ENCODE measurements at regions not wholly inside any gene's neighbourhood (a gene's known extent, or its start where the extent isn't known, plus 50 kb on each side); places are given as distances from the start of the nearest gene placed in this dataset.
"Not testable (repeated sequence)": the region's sequence is repeated elsewhere in the genome, so short reads cannot be mapped to it uniquely, and the experiment has no call there.

DNA sequence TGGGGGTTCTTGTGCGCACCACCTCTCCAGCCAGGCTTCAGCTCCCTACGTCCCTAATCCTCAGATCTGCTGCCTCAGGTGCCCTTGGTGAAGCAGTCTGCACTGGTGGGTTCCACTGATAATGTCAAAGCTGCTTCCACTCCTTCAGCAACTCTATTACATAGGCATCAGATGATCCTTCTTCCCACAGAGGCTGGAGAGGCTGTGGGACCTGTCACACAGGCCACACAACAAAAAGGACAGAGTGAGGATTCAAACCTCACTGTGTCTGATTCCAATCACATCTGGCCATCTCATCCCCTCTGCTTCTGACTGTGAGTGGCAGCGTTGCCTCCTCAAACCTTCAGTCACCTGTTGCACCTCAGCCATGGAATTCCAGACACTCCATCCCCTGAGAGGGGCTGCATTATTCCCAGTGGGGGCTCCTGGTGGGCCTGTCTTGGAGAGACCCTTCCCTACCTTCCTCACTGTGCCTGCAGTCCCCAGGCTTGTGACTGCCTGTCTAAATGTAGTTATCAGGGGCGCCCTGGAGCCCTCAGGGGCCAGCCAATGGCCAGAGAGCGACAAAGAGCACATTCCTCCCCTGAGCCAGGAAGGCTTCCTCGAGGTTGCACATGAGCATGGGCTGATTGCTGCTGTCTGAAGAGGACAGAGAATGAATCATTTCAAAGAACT is 211.4 kb upstream of the ECI2 start:
- no peak for DNase-seq

DNA sequence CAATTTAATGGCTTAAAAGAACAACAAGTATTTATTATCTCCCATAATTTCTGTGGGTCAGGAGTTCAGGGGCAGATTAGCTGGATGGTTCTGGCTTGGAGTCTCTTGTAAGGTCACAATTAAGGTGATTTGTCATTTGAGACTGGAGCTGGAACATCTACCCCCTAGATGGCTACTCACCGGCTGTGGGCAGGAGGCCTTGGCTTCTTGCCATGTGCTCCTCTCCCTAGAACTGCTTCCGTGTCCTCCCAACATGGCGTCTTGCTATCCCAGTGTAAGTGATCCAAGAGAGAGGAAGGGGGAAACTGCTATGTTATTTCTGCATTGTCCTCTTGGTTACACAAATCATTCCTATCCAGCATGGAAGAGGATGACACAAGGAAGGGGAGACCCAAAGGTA is 210.2 kb upstream of the ECI2 start:
- DNase-seq, result no peak

DNA sequence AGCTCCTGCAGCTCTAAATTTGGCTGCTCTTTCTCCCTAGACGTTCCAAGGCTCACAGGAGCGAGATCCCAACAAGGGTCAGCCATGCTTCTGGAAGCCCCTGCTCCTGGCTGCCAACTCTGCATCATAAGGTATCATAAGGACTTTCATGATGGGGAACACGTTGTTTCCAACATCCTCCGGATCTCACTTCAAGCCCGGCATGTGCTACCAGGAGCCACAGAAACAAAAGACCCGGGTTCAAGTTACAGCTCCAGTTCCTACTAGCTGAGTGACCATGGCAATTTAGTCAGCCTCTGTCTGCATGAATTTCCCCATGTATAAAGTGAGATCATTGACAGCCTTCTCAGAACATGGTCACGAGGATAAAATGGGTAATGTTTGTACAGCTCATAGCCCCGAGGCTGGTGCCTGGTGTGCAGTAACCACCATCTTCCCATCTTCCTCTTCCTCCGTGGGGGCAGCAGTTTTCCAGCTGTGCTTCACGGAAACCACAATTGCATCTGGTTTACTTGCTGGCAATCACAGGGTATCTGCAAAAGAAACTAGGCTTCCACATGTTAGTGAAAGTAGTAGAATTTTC is 209.0 kb upstream of the ECI2 start:
- DNase-seq, result no peak

- no peak for DNase-seq
Measured at GRCh38 chr6:4342407-4343137, 207.2 kb upstream of the ECI2 start.

DNA sequence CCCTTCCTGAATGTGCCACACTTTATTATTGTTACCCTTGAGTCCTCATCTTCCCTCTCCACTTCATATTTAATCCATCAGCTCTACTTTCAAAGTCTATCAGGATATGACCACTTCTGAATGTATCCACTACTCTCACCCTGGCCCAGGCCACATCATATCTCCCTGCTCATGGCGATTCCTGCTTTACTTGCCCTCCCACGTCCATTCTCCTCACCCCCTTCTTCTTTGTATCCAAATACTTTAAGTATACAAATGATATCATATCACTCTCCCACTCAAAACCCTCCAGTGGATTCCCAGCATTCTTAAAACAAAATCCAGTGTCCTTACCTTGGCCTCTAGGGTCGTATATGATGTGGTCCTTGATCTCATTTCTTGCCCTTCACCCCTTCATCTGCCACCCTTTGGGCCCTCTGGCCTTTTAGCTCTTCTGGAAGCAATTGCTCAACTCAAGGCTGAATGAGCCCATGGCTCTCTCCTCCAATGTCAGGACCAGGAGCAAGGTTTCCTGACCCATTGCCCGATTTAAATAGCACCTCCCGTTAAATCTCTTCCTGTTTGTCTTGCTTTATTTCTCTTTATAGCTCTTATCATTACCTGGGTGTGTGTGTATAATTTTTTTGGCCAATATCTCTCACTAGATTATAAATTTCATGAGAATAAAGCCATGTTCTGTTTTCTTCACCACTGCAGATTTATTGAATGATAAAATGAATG is 205.9 kb upstream of the ECI2 start:
- DNase-seq, result no peak

GRCh38 chr6:4340544-4340943 is 205.2 kb upstream of the ECI2 start:
- DNase-seq, result no peak

GRCh38 chr6:4338884-4339283 is 203.5 kb upstream of the ECI2 start:
- DNase-seq, result no peak

GRCh38 chr6:4336778-4337442 is 201.5 kb upstream of the ECI2 start:
- no peak for DNase-seq

- DNase-seq, result no peak
Measured at GRCh38 chr6:4336084-4336483, 200.7 kb upstream of the ECI2 start.

DNA sequence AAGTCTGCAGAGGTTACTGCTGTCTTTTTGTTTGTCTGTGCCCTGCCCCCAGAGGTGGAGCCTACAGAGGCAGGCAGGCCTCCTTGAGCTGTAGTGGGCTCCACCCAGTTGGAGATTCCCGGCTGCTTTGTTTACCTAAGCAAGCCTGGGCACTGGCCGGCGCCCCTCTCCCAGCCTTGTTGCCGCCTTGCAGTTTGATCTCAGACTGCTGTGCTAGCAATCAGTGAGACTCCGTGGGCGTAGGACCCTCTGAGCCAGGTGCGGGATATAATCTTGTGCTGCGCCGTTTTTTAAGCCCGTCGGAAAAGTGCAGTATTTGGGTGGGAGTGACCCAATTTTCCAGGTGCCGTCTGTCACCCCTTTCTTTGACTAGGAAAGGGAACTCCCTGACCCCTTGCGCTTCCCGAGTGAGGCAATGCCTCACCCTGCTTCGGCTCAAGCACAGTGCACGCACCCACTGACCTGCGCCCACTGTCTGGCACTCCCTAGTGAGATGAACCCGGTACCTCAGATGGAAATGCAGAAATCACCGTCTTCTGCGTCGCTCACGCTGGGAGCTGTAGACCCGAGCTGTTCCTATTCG is 198.9 kb upstream of the ECI2 start:
- DNase-seq, result not testable (repeated sequence)

DNA sequence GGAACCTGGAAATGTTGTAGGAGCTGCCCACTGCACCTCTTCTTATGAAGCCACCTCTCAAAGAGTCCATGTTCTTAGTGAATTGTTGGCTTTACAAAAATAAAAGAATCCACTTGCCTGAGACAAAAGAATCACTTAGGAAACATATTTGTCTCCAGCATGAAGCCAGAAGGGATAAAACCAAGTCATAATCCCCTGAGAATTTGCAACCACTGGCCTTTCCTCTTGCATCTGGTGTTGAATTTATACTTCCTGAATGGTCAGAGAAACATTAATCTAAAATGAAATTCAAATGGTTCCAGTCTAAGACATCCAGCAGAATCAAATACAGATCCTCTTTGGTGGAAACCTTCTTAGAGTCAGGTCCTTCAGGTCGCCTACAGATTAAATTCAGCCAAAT is 192.5 kb upstream of the ECI2 start:
- DNase-seq, result no peak

DNA sequence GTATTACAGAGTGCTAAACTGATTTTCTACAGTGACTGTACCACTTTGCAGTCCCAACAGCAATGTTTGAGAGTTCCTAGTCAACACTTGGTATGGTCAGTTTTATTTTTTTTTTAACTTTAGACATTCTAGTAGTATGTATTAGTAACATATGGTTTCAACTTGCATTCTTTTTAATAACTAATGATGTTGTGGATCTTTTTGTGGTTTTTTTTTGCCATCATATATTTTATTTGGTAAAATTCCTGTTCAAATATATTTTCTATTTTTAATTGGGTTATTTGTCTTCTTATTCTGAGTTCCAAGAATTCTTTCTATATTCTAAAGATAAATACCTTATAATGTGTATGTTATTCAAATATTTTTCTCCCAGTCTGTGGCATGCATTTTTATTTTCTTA is 189.4 kb upstream of the ECI2 start:
- DNase-seq, result no peak

GRCh38 chr6:4323322-4323721 is 187.9 kb upstream of the ECI2 start:
- DNase-seq, result no peak

- no peak for DNase-seq
Measured at GRCh38 chr6:4322846-4323309, 187.5 kb upstream of the ECI2 start.

GRCh38 chr6:4322134-4322845 is 186.9 kb upstream of the ECI2 start:
- no peak for DNase-seq

- no peak for DNase-seq
Measured at GRCh38 chr6:4320860-4321259, 185.5 kb upstream of the ECI2 start.

DNA sequence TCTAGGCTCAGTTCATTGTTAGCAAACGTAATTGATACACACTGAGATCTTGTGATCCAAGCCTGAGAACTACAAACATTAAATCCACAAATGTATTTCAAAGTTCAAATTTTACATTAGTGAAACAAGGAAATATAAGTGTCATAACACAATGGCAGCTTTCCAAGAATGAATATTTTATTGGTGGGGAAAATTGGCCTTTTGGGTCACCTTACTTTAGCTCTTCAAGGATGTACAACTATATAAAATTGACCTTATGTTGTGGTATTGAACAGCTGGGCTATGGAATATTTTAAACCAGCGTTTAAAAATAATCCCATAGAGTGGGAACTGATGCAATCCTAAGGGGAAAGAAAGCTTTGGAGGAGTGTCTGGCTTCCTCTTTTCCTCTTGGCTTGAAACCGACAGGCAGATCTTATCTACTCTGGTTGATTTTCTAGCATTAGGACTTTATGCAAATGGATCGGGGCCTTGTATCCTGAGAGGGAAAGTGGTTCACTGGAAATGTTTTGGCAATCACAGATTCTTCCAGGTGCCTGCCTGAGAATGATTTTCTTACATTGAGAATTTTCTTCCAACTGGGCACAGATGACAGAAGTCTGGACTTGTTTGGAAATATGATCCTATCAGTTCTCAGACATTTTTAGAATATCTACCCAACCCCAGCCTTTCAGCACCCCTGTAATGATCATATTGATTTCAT is 184.8 kb upstream of the ECI2 start:
- DNase-seq, result no peak

DNA sequence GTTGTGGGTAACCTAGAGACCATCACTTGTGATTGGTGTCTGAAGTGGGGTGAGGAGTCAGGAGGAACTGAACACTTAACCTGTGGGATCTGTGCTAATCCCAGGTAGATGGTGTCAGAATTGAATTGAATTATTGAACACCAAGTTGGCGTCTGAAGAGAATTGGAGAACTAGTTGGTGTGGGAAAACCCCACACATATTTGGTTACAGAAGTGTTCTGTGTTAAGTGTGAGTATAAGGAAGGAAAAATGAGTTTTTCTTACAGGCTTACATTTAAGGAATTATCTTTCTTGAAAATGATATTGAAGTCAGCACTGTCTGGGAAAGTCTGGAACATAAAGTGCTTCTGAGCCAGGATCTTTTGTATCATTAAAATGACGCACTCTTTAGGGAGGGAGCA is 182.9 kb upstream of the ECI2 start:
- DNase-seq, result no peak

DNA sequence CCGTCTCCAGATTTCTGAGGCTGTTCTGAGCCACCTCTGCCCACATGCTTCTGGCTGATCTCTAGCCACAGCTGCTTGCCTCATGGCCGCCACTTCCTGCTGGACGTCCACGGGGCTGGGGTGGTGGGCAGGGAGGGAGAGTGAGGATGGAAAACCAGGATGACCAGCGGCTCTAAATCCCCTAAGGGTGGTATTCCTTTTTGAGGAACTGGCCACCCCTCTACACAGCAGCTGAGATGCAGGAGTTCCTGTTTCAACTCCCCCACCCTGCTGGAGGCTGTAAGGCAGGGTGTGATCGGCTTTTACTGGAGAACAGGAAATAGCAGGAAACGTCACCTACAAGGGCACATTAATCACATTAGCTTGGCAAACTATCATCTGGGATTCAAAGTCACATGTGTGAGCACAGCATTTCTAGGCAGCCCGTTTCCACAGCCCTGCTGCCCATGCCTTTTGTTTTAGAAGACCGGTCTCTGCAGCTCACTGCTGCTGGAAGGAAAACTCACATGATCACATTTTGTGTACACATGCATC is 181.6 kb upstream of the ECI2 start:
- DNase-seq, result no peak

GRCh38 chr6:4314201-4314707 is 178.9 kb upstream of the ECI2 start:
- no peak for DNase-seq

Measured in stimulated activated naive CD4-positive, alpha-beta T cell treated with Interleukin-2 at 50 U/mL for 16 hours (primary cell).